DND-41 (cell line): ENCODE measurements at regions not wholly inside any gene's neighbourhood (a gene's known extent, or its start where the extent isn't known, plus 50 kb on each side); places are given as distances from the start of the nearest gene placed in this dataset.

Source experiments
- ATAC-seq: fragments of 200-7000 bp; cut with Tn5 transposase; 3 replicates; pipeline ENCODE4 v1.9.1; 2021; ENCODE audit warnings: low read depth; ENCODE audit not compliant: insufficient read depth
- DNase-seq: peaks from one replicate; pipeline ENCODE4 v3.0.0-alpha.2; 2020
- H2AFZ ChIP-seq: 2 replicates; pipeline ENCODE4 v1.6.0; 2012; ENCODE audit warnings: low read depth, low read length
- H3K27ac ChIP-seq: 2 replicates; pipeline ENCODE4 v1.5.1; 2012; ENCODE audit warnings: low read length, inconsistent platforms
- H3K27me3 ChIP-seq: fragments of 200-600 bp; sonication (generic); 2 replicates; pipeline ENCODE4 v1.6.0; 2012; ENCODE audit warnings: low read length, mild to moderate bottlenecking, inconsistent platforms; ENCODE audit not compliant: insufficient read depth, poor library complexity
- H3K36me3 ChIP-seq: 2 replicates; pipeline ENCODE4 v1.5.1; 2012; ENCODE audit warnings: low read length, inconsistent platforms; ENCODE audit not compliant: insufficient read depth
- H3K4me1 ChIP-seq: 2 replicates; pipeline ENCODE4 v1.5.1; 2012; ENCODE audit warnings: mild to moderate bottlenecking, low read length; ENCODE audit not compliant: insufficient read depth
- H3K4me2 ChIP-seq: 2 replicates; pipeline ENCODE4 v1.6.0; 2012; ENCODE audit warnings: mild to moderate bottlenecking, moderate library complexity, low read length, inconsistent platforms; ENCODE audit not compliant: insufficient read depth
- H3K4me3 ChIP-seq, 2 experiments: fragments of 200-600 bp in 1 of 2; shearing (Covaris generic) in 1 of 2; 2 replicates each; pipeline ENCODE4 v1.5.1; 2012 to 2016; ENCODE audit warnings: inconsistent platforms in 2 of 2, low read length in 2 of 2, mild to moderate bottlenecking in 2 of 2, low read depth in 1 of 2, moderate library complexity in 1 of 2
- H3K79me2 ChIP-seq: 2 replicates; pipeline ENCODE4 v1.6.0; 2012; ENCODE audit warnings: low read length, inconsistent platforms; ENCODE audit not compliant: insufficient read depth
- H3K9ac ChIP-seq: 2 replicates; pipeline ENCODE4 v1.6.0; 2012; ENCODE audit warnings: low read depth, mild to moderate bottlenecking, inconsistent platforms, low read length, moderate library complexity
- H3K9me3 ChIP-seq: 2 replicates; pipeline ENCODE4 v1.5.1; 2012; ENCODE audit warnings: low read length, moderate library complexity, mild to moderate bottlenecking, inconsistent platforms; ENCODE audit not compliant: insufficient read depth, severe bottlenecking
- H4K20me1 ChIP-seq: 2 replicates; pipeline ENCODE4 v1.6.0; 2012; ENCODE audit warnings: low read length; ENCODE audit not compliant: insufficient read depth
- EZH2 ChIP-seq: IDR thresholded peaks from 3 replicates; pipeline ENCODE4 v1.6.1; 2012; ENCODE audit warnings: borderline replicate concordance, low read depth, mild to moderate bottlenecking, moderate library complexity, low read length, inconsistent platforms; ENCODE audit not compliant: severe bottlenecking
- TF ChIP-seq, protein P1 (sequence below): IDR thresholded peaks from 2 replicates; pipeline ENCODE4 v1.5.1; 2012; ENCODE audit warnings: borderline replicate concordance, low read length, moderate library complexity, mild to moderate bottlenecking; ENCODE audit not compliant: poor library complexity, severe bottlenecking; ENCODE audit errors: extremely low read depth

DNA sequence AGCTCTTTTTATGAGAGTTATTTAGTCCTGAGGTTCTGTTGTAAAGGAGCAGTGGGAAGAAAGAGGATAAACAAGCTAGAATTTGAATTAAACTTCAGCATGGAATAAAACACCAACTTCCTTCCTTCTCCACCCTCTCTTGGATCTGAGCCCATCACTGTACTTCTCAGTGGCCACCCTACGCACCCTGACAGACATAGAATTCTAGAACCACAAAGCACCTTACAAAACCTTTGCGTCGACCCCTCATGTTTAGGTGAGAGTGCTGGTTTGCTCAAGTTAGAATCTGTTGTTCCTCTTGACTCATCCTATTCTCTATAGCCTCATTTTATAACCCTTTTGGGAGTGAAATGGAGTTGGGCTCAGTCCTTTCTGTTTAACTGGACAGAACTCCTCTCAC, 84.6 kb upstream of the RPL34 start:
- Histone ChIP-seq H4K20me1 (no peaks in the 10 kb centered on the region), H3K27ac (peak overlapping the region; percentile 60), H3K4me1 (peaks cover 73% of the 10 kb centered on the region), H3K9me3 (no peaks in the 10 kb centered on the region), H3K36me3 (no peaks in the 10 kb centered on the region), H3K4me3 (no peak overlapping the region), H3K27me3 (no peaks in the 10 kb centered on the region), H3K79me2 (no peaks in the 10 kb centered on the region), H3K9ac (no peak overlapping the region), H3K4me2 (no peak overlapping the region), H2AFZ (peak overlapping the region; percentile 48)
- DNase-seq (no peak), ATAC-seq (0 out of 3 replicates have a peak, but pooled peaks have one; percentile 23)
- TF ChIP-seq, protein P1, sequence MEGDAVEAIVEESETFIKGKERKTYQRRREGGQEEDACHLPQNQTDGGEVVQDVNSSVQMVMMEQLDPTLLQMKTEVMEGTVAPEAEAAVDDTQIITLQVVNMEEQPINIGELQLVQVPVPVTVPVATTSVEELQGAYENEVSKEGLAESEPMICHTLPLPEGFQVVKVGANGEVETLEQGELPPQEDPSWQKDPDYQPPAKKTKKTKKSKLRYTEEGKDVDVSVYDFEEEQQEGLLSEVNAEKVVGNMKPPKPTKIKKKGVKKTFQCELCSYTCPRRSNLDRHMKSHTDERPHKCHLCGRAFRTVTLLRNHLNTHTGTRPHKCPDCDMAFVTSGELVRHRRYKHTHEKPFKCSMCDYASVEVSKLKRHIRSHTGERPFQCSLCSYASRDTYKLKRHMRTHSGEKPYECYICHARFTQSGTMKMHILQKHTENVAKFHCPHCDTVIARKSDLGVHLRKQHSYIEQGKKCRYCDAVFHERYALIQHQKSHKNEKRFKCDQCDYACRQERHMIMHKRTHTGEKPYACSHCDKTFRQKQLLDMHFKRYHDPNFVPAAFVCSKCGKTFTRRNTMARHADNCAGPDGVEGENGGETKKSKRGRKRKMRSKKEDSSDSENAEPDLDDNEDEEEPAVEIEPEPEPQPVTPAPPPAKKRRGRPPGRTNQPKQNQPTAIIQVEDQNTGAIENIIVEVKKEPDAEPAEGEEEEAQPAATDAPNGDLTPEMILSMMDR, result no peak

DNA sequence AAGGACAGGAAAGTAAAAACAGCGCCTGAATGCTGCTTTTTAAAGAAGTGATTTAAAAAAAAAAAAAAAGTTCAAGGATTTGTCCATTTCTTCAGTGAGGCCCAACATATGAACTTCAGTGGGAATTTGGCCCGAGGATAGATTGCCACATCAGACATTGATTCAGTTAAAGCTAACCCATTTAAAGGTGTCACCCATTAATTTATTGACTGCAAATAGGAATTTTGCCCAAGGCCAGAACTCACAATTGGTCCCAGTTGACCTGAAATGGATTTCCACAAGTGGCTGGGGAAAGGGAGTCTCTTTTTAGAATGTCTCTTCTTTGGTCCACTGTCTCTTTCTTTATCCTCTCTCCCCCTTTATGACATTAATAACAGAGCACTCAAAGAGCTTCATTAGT, 86.5 kb upstream of the RPL34 start:
- ATAC-seq (no peak), DNase-seq (no peak)
- no peaks in the 10 kb centered on the region for H3K9me3 ChIP-seq
- no peaks in the 10 kb centered on the region for H3K36me3 ChIP-seq
- H3K4me1 ChIP-seq, result peaks cover 82% of the 10 kb centered on the region
- H3K27ac ChIP-seq, result peak overlapping the region; percentile 80
- TF ChIP-seq, protein P1, result no peak
- no peak for TF ChIP-seq EZH2
- H3K79me2 ChIP-seq, result no peaks in the 10 kb centered on the region
- H4K20me1 ChIP-seq, result no peaks in the 10 kb centered on the region
- H3K4me2 ChIP-seq, result peak overlapping the region; percentile 47
- no peaks in the 10 kb centered on the region for H3K27me3 ChIP-seq
- no peak overlapping the region for H3K4me3 ChIP-seq
- no peak overlapping the region; the same call in 1 of the 2 replicates for H3K9ac ChIP-seq
- H2AFZ ChIP-seq, result no peak overlapping the region; the same call in 1 of the 2 replicates

DNA sequence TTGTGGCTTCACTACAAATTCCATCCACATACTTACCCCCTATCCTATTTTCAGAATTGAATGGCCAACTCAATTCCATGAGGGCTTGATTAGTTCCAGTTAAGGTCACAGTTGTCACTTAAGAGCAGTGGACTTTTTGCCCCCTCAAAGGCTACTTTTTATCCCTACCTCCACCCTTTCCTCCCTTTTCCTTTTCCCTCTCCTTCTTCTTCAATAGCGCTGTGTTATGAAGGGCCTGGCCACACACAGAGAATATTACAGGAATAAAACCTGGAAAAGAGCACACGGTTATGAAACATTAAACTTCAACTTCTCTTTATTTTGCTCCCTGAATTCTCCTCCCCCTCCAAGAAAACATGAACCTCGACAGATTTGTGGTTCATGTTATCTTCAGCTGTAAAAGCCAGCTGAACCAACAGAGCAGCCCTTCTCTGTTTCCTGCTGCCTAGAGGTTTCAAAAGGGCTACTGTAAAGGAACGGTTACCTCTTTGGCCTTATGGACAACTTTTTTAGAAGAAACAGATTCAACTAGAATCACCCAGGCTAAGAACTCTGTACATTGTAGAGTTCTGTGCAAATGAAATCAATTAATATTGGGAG, 87.0 kb upstream of the RPL34 start:
- Histone ChIP-seq H3K4me1 (peaks cover 87% of the 10 kb centered on the region), H3K9me3 (no peaks in the 10 kb centered on the region), H3K27ac (peak overlapping the region; percentile 80), H3K27me3 (no peaks in the 10 kb centered on the region), H3K4me2 (peak overlapping the region; percentile 47), H2AFZ (no peak overlapping the region; the same call in 1 of the 2 replicates), H3K4me3 (no peak overlapping the region), H4K20me1 (no peaks in the 10 kb centered on the region), H3K79me2 (no peaks in the 10 kb centered on the region), H3K9ac (peak overlapping the region; percentile 35), H3K36me3 (no peaks in the 10 kb centered on the region)
- ATAC-seq (peak; percentile 80), DNase-seq (peak; percentile 61)
- TF ChIP-seq EZH2, result no peak
- TF ChIP-seq, protein P1, result no peak
